ENCODE measurements at regions not wholly inside any gene's neighbourhood (a gene's known extent, or its start where the extent isn't known, plus 50 kb on each side); places are given as distances from the start of the nearest gene placed in this dataset.

GRCh38 chr10:33046792-33047191, 88.8 kb upstream of the ITGB1 start:
- Histone ChIP-seq H4K5ac (ENCODE audit: low read length) (no peak overlapping the region), H3K18ac (ENCODE audit: low read length) (no peak overlapping the region), H2BK15ac (replicated peaks; ENCODE audit: low read depth) (no peak overlapping the region), H4K8ac (ENCODE audit: low read depth, low read length) (no peak overlapping the region), H3K4ac (ENCODE audit: low read depth, low read length) (no peak overlapping the region), H3K56ac (ENCODE audit: low read length) (no peak overlapping the region), H2BK5ac (ENCODE audit: low read length) (no peak overlapping the region), H2BK120ac (ENCODE audit: low read depth, low read length) (no peak overlapping the region), H2AK5ac (ENCODE audit: low read length) (no peak overlapping the region), H3K4me2 (ENCODE audit: low read length) (no peak overlapping the region), H3K9ac (ENCODE audit: low read length) (no peak overlapping the region), H3K4me1 (ENCODE audit: control insufficient read depth, low read depth, low read length) (peaks cover 5% of the 10 kb centered on the region), H3K36me3 (ENCODE audit: control insufficient read depth, insufficient read depth, low read length) (no peaks in the 10 kb centered on the region), H3K27ac (ENCODE audit: low read depth, low read length) (no peak overlapping the region), H3K23ac (ENCODE audit: low read length) (no peak overlapping the region), H3K79me2 (ENCODE audit: control insufficient read depth, insufficient read depth, low read length) (no peaks in the 10 kb centered on the region), H3K79me1 (ENCODE audit: low read length) (no peaks in the 10 kb centered on the region), H3K27me3 (ENCODE audit: insufficient read depth, low read length, poor library complexity) (no peaks in the 10 kb centered on the region), H3K4me3 (ENCODE audit: low read length) (no peak overlapping the region)
- WGBS (ENCODE audit: extremely low coverage, insufficient coverage, low lambda C conversion rate) = no CpG with 5 or more reads among the region's 4 CpGs
- no peak for DNase-seq

DNA sequence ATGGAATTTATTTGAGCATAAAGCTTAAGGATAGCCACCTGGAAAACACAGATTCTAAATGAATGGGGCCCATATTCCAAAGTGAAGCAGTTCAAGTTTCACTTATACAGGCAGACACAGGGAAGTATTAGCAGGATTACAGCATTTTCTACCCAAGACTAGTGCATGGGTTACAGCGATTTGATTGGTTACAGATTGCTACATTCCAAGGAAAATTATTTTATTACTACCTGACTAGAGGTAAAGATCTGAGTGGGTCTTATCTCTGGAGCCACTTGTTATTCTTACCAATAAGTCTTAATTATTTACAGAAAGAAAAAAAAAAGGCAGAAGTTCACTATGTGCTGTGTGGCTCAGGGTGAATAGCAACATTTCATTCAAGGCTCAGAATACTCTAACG, 87.4 kb upstream of the ITGB1 start:
- H3K18ac ChIP-seq (ENCODE audit: low read length) = no peak overlapping the region
- H3K4me2 ChIP-seq (ENCODE audit: low read length) = no peak overlapping the region
- DNase-seq = no peak
- H3K27me3 ChIP-seq (ENCODE audit: insufficient read depth, low read length, poor library complexity) = no peaks in the 10 kb centered on the region
- no peak overlapping the region for H2BK5ac ChIP-seq (ENCODE audit: low read length)
- no peak overlapping the region for H3K56ac ChIP-seq (ENCODE audit: low read length)
- H2BK120ac ChIP-seq (ENCODE audit: low read depth, low read length) = no peak overlapping the region
- H3K4me3 ChIP-seq (ENCODE audit: low read length) = no peak overlapping the region
- no CpG with 5 or more reads among the region's 2 CpGs for WGBS (ENCODE audit: extremely low coverage, insufficient coverage, low lambda C conversion rate)
- H3K79me2 ChIP-seq (ENCODE audit: control insufficient read depth, insufficient read depth, low read length) = no peaks in the 10 kb centered on the region
- no peaks in the 10 kb centered on the region for H3K79me1 ChIP-seq (ENCODE audit: low read length)
- H2BK15ac ChIP-seq (replicated peaks; ENCODE audit: low read depth) = no peak overlapping the region
- peaks cover 15% of the 10 kb centered on the region for H3K4me1 ChIP-seq (ENCODE audit: control insufficient read depth, low read depth, low read length)
- no peak overlapping the region for H3K27ac ChIP-seq (ENCODE audit: low read depth, low read length)
- H3K36me3 ChIP-seq (ENCODE audit: control insufficient read depth, insufficient read depth, low read length) = no peaks in the 10 kb centered on the region
- no peak overlapping the region for H3K4ac ChIP-seq (ENCODE audit: low read depth, low read length)
- H4K8ac ChIP-seq (ENCODE audit: low read depth, low read length) = no peak overlapping the region
- no peak overlapping the region for H4K5ac ChIP-seq (ENCODE audit: low read length)
- H2AK5ac ChIP-seq (ENCODE audit: low read length) = no peak overlapping the region
- H3K9ac ChIP-seq (ENCODE audit: low read length) = no peak overlapping the region
- H3K23ac ChIP-seq (ENCODE audit: low read length) = no peak overlapping the region

DNA sequence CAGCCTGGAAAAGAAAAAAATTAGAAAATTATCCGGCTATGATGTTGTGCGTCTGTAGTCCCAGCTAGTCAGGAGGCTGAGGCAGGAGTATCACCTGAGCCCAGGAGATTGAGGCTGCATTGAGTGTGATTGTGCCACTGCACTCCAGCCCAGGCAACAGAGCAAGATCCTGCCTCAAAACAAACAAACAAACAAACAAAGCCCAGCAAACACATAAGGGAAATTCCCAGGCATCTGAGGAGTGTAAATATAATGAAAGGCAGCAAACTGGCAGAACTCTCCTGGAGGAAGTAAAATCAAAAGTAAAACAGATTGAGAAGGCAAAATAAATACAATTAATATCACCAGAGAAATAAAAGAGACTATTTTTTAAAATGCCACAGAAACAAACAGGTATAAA, 84.5 kb upstream of the ITGB1 start:
- no peak overlapping the region for H2AK5ac ChIP-seq (ENCODE audit: low read length)
- no peaks in the 10 kb centered on the region for H3K79me1 ChIP-seq (ENCODE audit: low read length)
- peak overlapping the region; percentile 70 for H3K4ac ChIP-seq (ENCODE audit: low read depth, low read length)
- DNase-seq = peak; percentile 11
- peak overlapping the region; percentile 70 for H2BK5ac ChIP-seq (ENCODE audit: low read length)
- no peak overlapping the region for H4K5ac ChIP-seq (ENCODE audit: low read length)
- H2BK15ac ChIP-seq (replicated peaks; ENCODE audit: low read depth) = no peak overlapping the region
- H3K4me1 ChIP-seq (ENCODE audit: control insufficient read depth, low read depth, low read length) = peaks cover 15% of the 10 kb centered on the region
- H3K79me2 ChIP-seq (ENCODE audit: control insufficient read depth, insufficient read depth, low read length) = no peaks in the 10 kb centered on the region
- no peak overlapping the region for H3K4me2 ChIP-seq (ENCODE audit: low read length)
- H3K27me3 ChIP-seq (ENCODE audit: insufficient read depth, low read length, poor library complexity) = no peaks in the 10 kb centered on the region
- no peak overlapping the region for H3K27ac ChIP-seq (ENCODE audit: low read depth, low read length)
- H3K36me3 ChIP-seq (ENCODE audit: control insufficient read depth, insufficient read depth, low read length) = no peaks in the 10 kb centered on the region
- peak overlapping the region; percentile 22 for H3K9ac ChIP-seq (ENCODE audit: low read length)
- no peak overlapping the region for H3K4me3 ChIP-seq (ENCODE audit: low read length)
- H3K56ac ChIP-seq (ENCODE audit: low read length) = no peak overlapping the region
- H3K23ac ChIP-seq (ENCODE audit: low read length) = peak overlapping the region; percentile 53
- no CpG with 5 or more reads among the region's 2 CpGs for WGBS (ENCODE audit: extremely low coverage, insufficient coverage, low lambda C conversion rate)
- peak overlapping the region; percentile 55 for H3K18ac ChIP-seq (ENCODE audit: low read length)
- peak overlapping the region; percentile 90 for H2BK120ac ChIP-seq (ENCODE audit: low read depth, low read length)
- no peak overlapping the region for H4K8ac ChIP-seq (ENCODE audit: low read depth, low read length)

GRCh38 chr10:33041783-33042437, 83.9 kb upstream of the ITGB1 start:
- no peaks in the 10 kb centered on the region for H3K79me2 ChIP-seq (ENCODE audit: control insufficient read depth, insufficient read depth, low read length)
- no peaks in the 10 kb centered on the region for H3K27me3 ChIP-seq (ENCODE audit: insufficient read depth, low read length, poor library complexity)
- H3K36me3 ChIP-seq (ENCODE audit: control insufficient read depth, insufficient read depth, low read length) = no peaks in the 10 kb centered on the region
- no peaks in the 10 kb centered on the region for H3K79me1 ChIP-seq (ENCODE audit: low read length)
- no CpG with 5 or more reads among the region's 3 CpGs for WGBS (ENCODE audit: extremely low coverage, insufficient coverage, low lambda C conversion rate)
- no peak overlapping the region for H3K4me3 ChIP-seq (ENCODE audit: low read length)
- peak; percentile 96 for DNase-seq
- H2BK15ac ChIP-seq (replicated peaks; ENCODE audit: low read depth) = no peak overlapping the region
- H3K4me1 ChIP-seq (ENCODE audit: control insufficient read depth, low read depth, low read length) = peaks cover 15% of the 10 kb centered on the region
- no peak overlapping the region for H3K4ac ChIP-seq (ENCODE audit: low read depth, low read length)
- H3K9ac ChIP-seq (ENCODE audit: low read length) = no peak overlapping the region
- H4K8ac ChIP-seq (ENCODE audit: low read depth, low read length) = no peak overlapping the region
- H3K4me2 ChIP-seq (ENCODE audit: low read length) = no peak overlapping the region
- no peak overlapping the region for H2AK5ac ChIP-seq (ENCODE audit: low read length)
- H2BK120ac ChIP-seq (ENCODE audit: low read depth, low read length) = no peak overlapping the region
- peak overlapping the region; percentile 15 for H3K18ac ChIP-seq (ENCODE audit: low read length)
- H4K5ac ChIP-seq (ENCODE audit: low read length) = no peak overlapping the region
- H3K23ac ChIP-seq (ENCODE audit: low read length) = no peak overlapping the region
- H3K27ac ChIP-seq (ENCODE audit: low read depth, low read length) = peak overlapping the region; percentile 21
- no peak overlapping the region for H2BK5ac ChIP-seq (ENCODE audit: low read length)
- H3K56ac ChIP-seq (ENCODE audit: low read length) = no peak overlapping the region

DNA sequence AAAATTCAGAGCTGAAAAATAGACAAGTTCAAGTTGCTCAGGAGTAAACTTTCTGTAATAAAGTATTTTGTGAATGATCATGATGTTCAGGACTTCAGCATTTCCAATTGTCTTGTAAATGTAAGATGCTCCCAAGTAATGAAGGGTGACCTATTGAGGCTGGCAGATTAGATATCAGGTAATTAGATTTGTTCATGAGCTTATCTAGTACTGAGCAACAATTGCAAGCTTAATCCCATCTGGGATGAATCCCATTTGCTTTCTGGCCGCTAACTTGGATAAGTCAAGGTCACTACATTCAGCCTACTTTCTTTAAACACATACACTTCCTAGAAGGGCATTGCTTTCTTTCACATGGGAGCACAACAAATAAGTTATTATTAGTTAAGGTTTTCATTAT, 82.4 kb upstream of the ITGB1 start:
- no peaks in the 10 kb centered on the region for H3K79me1 ChIP-seq (ENCODE audit: low read length)
- no peaks in the 10 kb centered on the region for H3K27me3 ChIP-seq (ENCODE audit: insufficient read depth, low read length, poor library complexity)
- no peak overlapping the region for H2BK15ac ChIP-seq (replicated peaks; ENCODE audit: low read depth)
- H2BK120ac ChIP-seq (ENCODE audit: low read depth, low read length) = no peak overlapping the region
- peaks cover 15% of the 10 kb centered on the region for H3K4me1 ChIP-seq (ENCODE audit: control insufficient read depth, low read depth, low read length)
- H3K4me3 ChIP-seq (ENCODE audit: low read length) = no peak overlapping the region
- no peak overlapping the region for H2AK5ac ChIP-seq (ENCODE audit: low read length)
- H3K4ac ChIP-seq (ENCODE audit: low read depth, low read length) = no peak overlapping the region
- DNase-seq = peak; percentile 82
- no CpG with 5 or more reads among the region's 1 CpG for WGBS (ENCODE audit: extremely low coverage, insufficient coverage, low lambda C conversion rate)
- no peaks in the 10 kb centered on the region for H3K36me3 ChIP-seq (ENCODE audit: control insufficient read depth, insufficient read depth, low read length)
- H3K23ac ChIP-seq (ENCODE audit: low read length) = no peak overlapping the region
- H4K8ac ChIP-seq (ENCODE audit: low read depth, low read length) = no peak overlapping the region
- no peak overlapping the region for H2BK5ac ChIP-seq (ENCODE audit: low read length)
- H3K56ac ChIP-seq (ENCODE audit: low read length) = no peak overlapping the region
- no peak overlapping the region for H3K27ac ChIP-seq (ENCODE audit: low read depth, low read length)
- no peaks in the 10 kb centered on the region for H3K79me2 ChIP-seq (ENCODE audit: control insufficient read depth, insufficient read depth, low read length)
- no peak overlapping the region for H3K9ac ChIP-seq (ENCODE audit: low read length)
- no peak overlapping the region for H3K18ac ChIP-seq (ENCODE audit: low read length)
- no peak overlapping the region for H4K5ac ChIP-seq (ENCODE audit: low read length)
- no peak overlapping the region for H3K4me2 ChIP-seq (ENCODE audit: low read length)

DNA sequence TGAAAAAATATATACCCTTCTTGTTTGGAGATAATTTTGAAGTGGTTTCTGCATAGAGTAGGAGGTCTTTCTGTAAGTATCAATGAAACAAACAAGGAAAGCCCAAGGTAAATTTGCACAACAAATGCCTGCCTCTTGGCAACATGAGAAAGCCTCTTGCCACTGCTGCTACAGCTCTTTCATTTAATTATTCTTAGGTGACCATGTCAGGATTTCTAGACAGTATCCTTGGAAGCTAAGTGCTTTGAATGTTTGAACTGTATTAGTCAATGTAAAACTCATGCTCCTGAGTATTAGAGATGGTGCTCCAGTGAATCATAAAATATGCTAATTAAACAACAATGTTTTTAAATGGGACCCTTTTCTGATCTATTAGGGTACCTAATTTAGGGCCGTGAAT, 81.2 kb upstream of the ITGB1 start:
- H4K8ac ChIP-seq (ENCODE audit: low read depth, low read length) = no peak overlapping the region
- no peak overlapping the region for H4K5ac ChIP-seq (ENCODE audit: low read length)
- no peak overlapping the region for H3K4me3 ChIP-seq (ENCODE audit: low read length)
- no CpG with 5 or more reads among the region's 1 CpG for WGBS (ENCODE audit: extremely low coverage, insufficient coverage, low lambda C conversion rate)
- peaks cover 15% of the 10 kb centered on the region for H3K4me1 ChIP-seq (ENCODE audit: control insufficient read depth, low read depth, low read length)
- H3K79me2 ChIP-seq (ENCODE audit: control insufficient read depth, insufficient read depth, low read length) = no peaks in the 10 kb centered on the region
- H2AK5ac ChIP-seq (ENCODE audit: low read length) = no peak overlapping the region
- H3K79me1 ChIP-seq (ENCODE audit: low read length) = no peaks in the 10 kb centered on the region
- no peak overlapping the region for H3K56ac ChIP-seq (ENCODE audit: low read length)
- H3K9ac ChIP-seq (ENCODE audit: low read length) = no peak overlapping the region
- no peak overlapping the region for H3K27ac ChIP-seq (ENCODE audit: low read depth, low read length)
- no peaks in the 10 kb centered on the region for H3K27me3 ChIP-seq (ENCODE audit: insufficient read depth, low read length, poor library complexity)
- H3K23ac ChIP-seq (ENCODE audit: low read length) = no peak overlapping the region
- H3K36me3 ChIP-seq (ENCODE audit: control insufficient read depth, insufficient read depth, low read length) = no peaks in the 10 kb centered on the region
- H3K18ac ChIP-seq (ENCODE audit: low read length) = no peak overlapping the region
- H2BK15ac ChIP-seq (replicated peaks; ENCODE audit: low read depth) = no peak overlapping the region
- H2BK5ac ChIP-seq (ENCODE audit: low read length) = no peak overlapping the region
- no peak overlapping the region for H3K4me2 ChIP-seq (ENCODE audit: low read length)
- no peak overlapping the region for H2BK120ac ChIP-seq (ENCODE audit: low read depth, low read length)
- DNase-seq = no peak
- H3K4ac ChIP-seq (ENCODE audit: low read depth, low read length) = no peak overlapping the region
